ENCODE measurements at regions not wholly inside any gene's neighbourhood (a gene's known extent, or its start where the extent isn't known, plus 50 kb on each side); places are given as distances from the start of the nearest gene placed in this dataset.

GRCh38 chr18:75897386-75897785, 469.9 kb upstream of the SMIM21 start:
- Mint-ChIP-seq H3K27me3 (ENCODE audit: low read depth) (peaks cover 4% of the 10 kb centered on the region), H3K9me3 (ENCODE audit: low read depth) (peaks cover 16% of the 10 kb centered on the region), H3K4me3 (ENCODE audit: unreplicated experiment) (no peak overlapping the region), H3K4me1 (ENCODE audit: low read depth) (no peaks in the 10 kb centered on the region), H3K36me3 (ENCODE audit: low read depth) (no peaks in the 10 kb centered on the region), H3K27ac (ENCODE audit: unreplicated experiment) (no peak overlapping the region)
- DNase-seq (ENCODE audit: low spot score), result no peak
- no peak for TF ChIP-seq CTCF (IDR thresholded peaks at IDR 0.05)

GRCh38 chr18:75896865-75897264, 469.4 kb upstream of the SMIM21 start:
- peaks cover 13% of the 10 kb centered on the region for H3K9me3 Mint-ChIP-seq (ENCODE audit: low read depth)
- no peak for DNase-seq (ENCODE audit: low spot score)

GRCh38 chr18:75895135-75895534, 467.6 kb upstream of the SMIM21 start:
- peaks cover 13% of the 10 kb centered on the region for H3K9me3 Mint-ChIP-seq (ENCODE audit: low read depth)
- DNase-seq (ENCODE audit: low spot score), result no peak
- H3K27me3 Mint-ChIP-seq (ENCODE audit: low read depth), result peaks cover 2% of the 10 kb centered on the region
- H3K36me3 Mint-ChIP-seq (ENCODE audit: low read depth), result no peaks in the 10 kb centered on the region
- H3K27ac Mint-ChIP-seq (ENCODE audit: unreplicated experiment), result no peak overlapping the region
- H3K4me1 Mint-ChIP-seq (ENCODE audit: low read depth), result no peaks in the 10 kb centered on the region
- H3K4me3 Mint-ChIP-seq (ENCODE audit: unreplicated experiment), result no peak overlapping the region
- TF ChIP-seq CTCF (IDR thresholded peaks at IDR 0.05), result no peak

More at GRCh38 chr18:75896865-75897264, 469.4 kb upstream of the SMIM21 start:
- TF ChIP-seq CTCF (IDR thresholded peaks at IDR 0.05), result peak; percentile 40
- H3K27ac Mint-ChIP-seq (ENCODE audit: unreplicated experiment), result no peak overlapping the region
- H3K27me3 Mint-ChIP-seq (ENCODE audit: low read depth), result peaks cover 4% of the 10 kb centered on the region
- H3K4me1 Mint-ChIP-seq (ENCODE audit: low read depth), result no peaks in the 10 kb centered on the region
- H3K4me3 Mint-ChIP-seq (ENCODE audit: unreplicated experiment), result no peak overlapping the region
- no peaks in the 10 kb centered on the region for H3K36me3 Mint-ChIP-seq (ENCODE audit: low read depth)

- no peak overlapping the region for H3K4me3 Mint-ChIP-seq (ENCODE audit: unreplicated experiment)
- H3K36me3 Mint-ChIP-seq (ENCODE audit: low read depth), result no peaks in the 10 kb centered on the region
- H3K27me3 Mint-ChIP-seq (ENCODE audit: low read depth), result no peaks in the 10 kb centered on the region
- H3K4me1 Mint-ChIP-seq (ENCODE audit: low read depth), result no peaks in the 10 kb centered on the region
- DNase-seq (ENCODE audit: low spot score), result no peak
- H3K9me3 Mint-ChIP-seq (ENCODE audit: low read depth), result peaks cover 21% of the 10 kb centered on the region
- no peak overlapping the region for H3K27ac Mint-ChIP-seq (ENCODE audit: unreplicated experiment)
- no peak for TF ChIP-seq CTCF (IDR thresholded peaks at IDR 0.05)
Measured at GRCh38 chr18:75884728-75885127, 457.2 kb upstream of the SMIM21 start.

GRCh38 chr18:75880925-75881504, 453.5 kb upstream of the SMIM21 start:
- no peaks in the 10 kb centered on the region for H3K4me1 Mint-ChIP-seq (ENCODE audit: low read depth)
- DNase-seq (ENCODE audit: low spot score), result no peak
- peaks cover 45% of the 10 kb centered on the region for H3K9me3 Mint-ChIP-seq (ENCODE audit: low read depth)
- no peaks in the 10 kb centered on the region for H3K36me3 Mint-ChIP-seq (ENCODE audit: low read depth)
- H3K27ac Mint-ChIP-seq (ENCODE audit: unreplicated experiment), result no peak overlapping the region
- no peak overlapping the region for H3K4me3 Mint-ChIP-seq (ENCODE audit: unreplicated experiment)
- TF ChIP-seq CTCF (IDR thresholded peaks at IDR 0.05), result no peak
- no peaks in the 10 kb centered on the region for H3K27me3 Mint-ChIP-seq (ENCODE audit: low read depth)
